CD4-positive, alpha-beta memory T cell (primary cell): ENCODE measurements at regions not wholly inside any gene's neighbourhood (a gene's known extent, or its start where the extent isn't known, plus 50 kb on each side); places are given as distances from the start of the nearest gene placed in this dataset.
"Not testable (repeated sequence)": the region's sequence is repeated elsewhere in the genome, so short reads cannot be mapped to it uniquely, and the experiment has no call there.

ENCODE experiments used
- CTCF ChIA-PET: fragments of 350-600 bp; sonication (Branson Sonifier 250); formaldehyde crosslinking; loops from one replicate; lab custom pipeline; 2021; ENCODE audit warnings: inconsistent platforms; ENCODE audit not compliant: partially characterized antibody; lab: Charles Lee
- POLR2A ChIA-PET: fragments of 350-600 bp; sonication (Branson Sonifier 250); formaldehyde crosslinking; loops from one replicate; lab custom pipeline; 2021; ENCODE audit not compliant: partially characterized antibody; lab: Charles Lee
- DNase-seq, 5 donors: peaks; one replicate each; pipeline versions ENCODE4 v3.0.0 to v3.0.0-alpha.2; 2020 to 2022; ENCODE audit warnings: mixed read lengths in 1 of 5
- H3K27ac ChIP-seq: one replicate; pipeline ENCODE4 v1.7.0; 2013; ENCODE audit warnings: low read depth, low read length
- H3K27me3 ChIP-seq: 2 replicates; pipeline ENCODE4 v1.7.0; 2013; ENCODE audit warnings: mild to moderate bottlenecking, low read length, moderate library complexity; ENCODE audit not compliant: insufficient read depth
- H3K36me3 ChIP-seq: 2 replicates; pipeline ENCODE4 v1.7.0; 2013; ENCODE audit warnings: mild to moderate bottlenecking, low read length, moderate library complexity; ENCODE audit not compliant: insufficient read depth
- H3K4me1 ChIP-seq: 2 replicates; pipeline ENCODE4 v1.7.0; 2013; ENCODE audit warnings: mild to moderate bottlenecking, low read length, moderate library complexity; ENCODE audit not compliant: insufficient read depth
- H3K4me3 ChIP-seq, 2 donors: one replicate each; pipeline ENCODE4 v1.7.0; 2013; ENCODE audit warnings: low read length in 2 of 2, mild to moderate bottlenecking in 1 of 2
- H3K9me3 ChIP-seq, 2 donors: one replicate each; pipeline ENCODE4 v1.7.0; 2013; ENCODE audit warnings: low read length in 2 of 2, control low read depth in 1 of 2; ENCODE audit not compliant: control insufficient read depth in 1 of 2
- H3K27ac Mint-ChIP-seq, 7 donors: one replicate each; pipeline ENCODE4 v1.8.0; 2020 to 2021; ENCODE audit warnings: mixed read lengths in 7 of 7, mild to moderate bottlenecking in 6 of 7, inconsistent platforms in 3 of 7, moderate library complexity in 3 of 7
- H3K27me3 Mint-ChIP-seq, 2 donors: one replicate each; pipeline ENCODE4 v1.8.0; 2020 to 2021; ENCODE audit warnings: mixed read lengths in 2 of 2
- H3K36me3 Mint-ChIP-seq, 2 donors: one replicate each; pipeline ENCODE4 v1.8.0; 2020 to 2021; ENCODE audit warnings: mixed read lengths in 2 of 2, inconsistent platforms in 1 of 2, mild to moderate bottlenecking in 1 of 2
- H3K4me1 Mint-ChIP-seq, 4 donors: one replicate each; pipeline ENCODE4 v1.8.0; 2020 to 2021; ENCODE audit warnings: mixed read lengths in 4 of 4, mild to moderate bottlenecking in 1 of 4
- H3K4me3 Mint-ChIP-seq, 8 donors: one replicate each; pipeline ENCODE4 v1.8.0; 2020 to 2021; ENCODE audit warnings: mixed read lengths in 8 of 8, mild to moderate bottlenecking in 7 of 8, moderate library complexity in 6 of 8, inconsistent platforms in 3 of 8
- H3K9me3 Mint-ChIP-seq, 8 donors: one replicate each; pipeline ENCODE4 v1.8.0; 2020 to 2021; ENCODE audit warnings: mixed read lengths in 8 of 8, mild to moderate bottlenecking in 5 of 8, inconsistent platforms in 3 of 8, moderate library complexity in 1 of 8
- intact Hi-C: fragments of 100-400 bp; cut with micrococcal nuclease; formaldehyde crosslinking; loops from one replicate; pipeline ENCODE4 v1.15.1; 2023

- CTCF ChIA-PET = no interaction called here
- intact Hi-C loops = no loop called here
Observed at GRCh38 chr18:9022397-9023155, 79.9 kb upstream of the NDUFV2 start.

DNA sequence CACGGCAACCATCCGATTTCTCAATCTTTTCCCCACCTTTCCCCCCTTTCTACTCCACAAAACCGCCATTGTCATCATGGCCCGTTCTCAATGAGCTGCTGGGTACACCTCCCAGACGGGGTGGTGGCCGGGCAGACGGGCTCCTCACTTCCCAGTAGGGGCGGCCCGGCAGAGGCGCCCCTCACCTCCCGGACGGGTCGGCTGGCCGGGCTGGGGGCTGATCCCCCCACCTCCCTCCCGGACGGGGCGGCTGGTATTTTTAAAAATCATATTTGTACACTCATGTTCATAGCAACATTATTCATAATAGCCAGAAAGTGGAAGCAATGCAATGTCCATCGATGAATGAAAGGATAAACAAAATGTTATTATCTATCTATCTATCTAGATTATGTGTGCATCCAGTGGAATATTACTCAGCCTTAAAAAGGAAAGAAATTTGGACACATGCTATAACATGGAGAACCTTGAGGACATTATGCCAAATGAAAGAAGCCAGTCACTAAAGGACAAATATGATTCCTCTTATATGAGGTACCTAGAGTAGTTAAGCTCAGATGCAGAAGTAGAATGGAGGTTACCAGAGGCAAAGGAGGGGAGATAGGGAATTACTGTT lies 78.4 kb upstream of the NDUFV2 start:
- H3K36me3 ChIP-seq, H3K9me3 Mint-ChIP-seq, DNase-seq, H3K27me3 ChIP-seq, H3K4me3 Mint-ChIP-seq, H3K4me1 ChIP-seq, H3K9me3 ChIP-seq, CTCF ChIA-PET, H3K27ac ChIP-seq, H3K27ac Mint-ChIP-seq, intact Hi-C loops, H3K4me1 Mint-ChIP-seq, H3K36me3 Mint-ChIP-seq, H3K4me3 ChIP-seq, POLR2A ChIA-PET, H3K27me3 Mint-ChIP-seq: not testable (repeated sequence)

More at GRCh38 chr18:9022397-9023155, 79.9 kb upstream of the NDUFV2 start:
- DNase-seq = no peak
- H3K27ac ChIP-seq = no peak overlapping the region
- Mint-ChIP-seq H3K4me3 (no peak overlapping the region), H3K9me3 (no peaks in the 10 kb centered on the region), H3K4me1 (peaks cover 0 to 5% (median under 1%) of the 10 kb centered on the region in 4 donors), H3K36me3 (no peaks in the 10 kb centered on the region), H3K27me3 (peaks cover 5 to 9% of the 10 kb centered on the region in 2 donors), H3K27ac (no peak overlapping the region)
- no peaks in the 10 kb centered on the region for H3K27me3 ChIP-seq
- POLR2A ChIA-PET = no interaction called here
- H3K4me1 ChIP-seq = peaks cover 3% of the 10 kb centered on the region
- no peaks in the 10 kb centered on the region for H3K36me3 ChIP-seq
- H3K4me3 ChIP-seq = no peak overlapping the region
- no peaks in the 10 kb centered on the region for H3K9me3 ChIP-seq

GRCh38 chr18:9025091-9025838 lies 77.2 kb upstream of the NDUFV2 start:
- ChIA-PET POLR2A (no interaction called here), CTCF (no interaction called here)
- Histone ChIP-seq H3K4me1 (no peaks in the 10 kb centered on the region), H3K4me3 (no peak overlapping the region), H3K36me3 (no peaks in the 10 kb centered on the region), H3K9me3 (no peaks in the 10 kb centered on the region), H3K27ac (no peak overlapping the region), H3K27me3 (no peaks in the 10 kb centered on the region)
- no peak overlapping the region for H3K27ac Mint-ChIP-seq
- no peak for DNase-seq
- intact Hi-C loops = no loop called here
- peaks cover 5 to 9% of the 10 kb centered on the region in 2 donors for H3K27me3 Mint-ChIP-seq
- no peak overlapping the region for H3K4me3 Mint-ChIP-seq
- H3K9me3 Mint-ChIP-seq = no peaks in the 10 kb centered on the region
- no peaks in the 10 kb centered on the region for H3K36me3 Mint-ChIP-seq
- peaks cover 0 to 1% (median 0%) of the 10 kb centered on the region in 4 donors for H3K4me1 Mint-ChIP-seq

DNA sequence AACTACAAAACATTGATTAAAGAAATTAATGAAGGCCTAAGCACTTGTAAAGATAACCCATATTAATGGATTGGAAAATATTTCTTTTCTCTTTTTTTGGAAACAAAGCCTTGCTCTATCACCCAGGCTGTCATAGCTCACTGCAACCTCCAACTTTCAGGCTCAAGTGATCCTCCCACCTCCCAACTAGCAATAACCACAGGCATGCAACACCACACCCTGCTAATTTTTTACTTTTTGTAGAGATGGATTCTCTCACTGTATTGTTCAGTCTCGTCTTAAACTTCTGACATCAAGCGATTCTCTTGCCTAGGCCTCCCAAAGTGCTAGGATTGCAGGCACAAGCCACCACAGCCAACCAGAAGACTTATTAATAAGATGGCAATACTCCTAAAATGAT lies 73.4 kb upstream of the NDUFV2 start:
- no peak overlapping the region for H3K27ac ChIP-seq
- Mint-ChIP-seq H3K27ac (no peak overlapping the region), H3K36me3 (no peaks in the 10 kb centered on the region), H3K4me3 (no peak overlapping the region), H3K9me3 (no peaks in the 10 kb centered on the region), H3K4me1 (peaks cover 0 to 1% (median 0%) of the 10 kb centered on the region in 4 donors), H3K27me3 (peaks cover 5 to 9% of the 10 kb centered on the region in 2 donors)
- H3K4me3 ChIP-seq = no peak overlapping the region
- no peak for DNase-seq
- no peaks in the 10 kb centered on the region for H3K9me3 ChIP-seq
- H3K27me3 ChIP-seq = no peaks in the 10 kb centered on the region
- H3K4me1 ChIP-seq = no peaks in the 10 kb centered on the region
- ChIA-PET CTCF (no interaction called here), POLR2A (no interaction called here)
- intact Hi-C loops = no loop called here
- no peaks in the 10 kb centered on the region for H3K36me3 ChIP-seq

GRCh38 chr18:9032519-9032918 lies 70.0 kb upstream of the NDUFV2 start:
- ChIA-PET CTCF (interaction anchor here (0.5 kb wide), 1 partner anchor 376 kb away, joined by 3 read pairs; no protein-coding TSS in a partner anchor), POLR2A (no interaction called here)
- H3K9me3 ChIP-seq = no peaks in the 10 kb centered on the region
- H3K4me1 ChIP-seq = no peaks in the 10 kb centered on the region
- no peak overlapping the region for H3K4me3 Mint-ChIP-seq
- H3K27me3 ChIP-seq = no peaks in the 10 kb centered on the region
- H3K27ac ChIP-seq = no peak overlapping the region
- H3K36me3 Mint-ChIP-seq = no peaks in the 10 kb centered on the region
- no peak for DNase-seq
- intact Hi-C loops = no loop called here
- no peak overlapping the region for H3K27ac Mint-ChIP-seq
- H3K4me3 ChIP-seq = no peak overlapping the region
- peaks cover 0 to 2% of the 10 kb centered on the region in 2 donors for H3K27me3 Mint-ChIP-seq
- H3K9me3 Mint-ChIP-seq = no peaks in the 10 kb centered on the region
- H3K36me3 ChIP-seq = no peaks in the 10 kb centered on the region
- no peaks in the 10 kb centered on the region for H3K4me1 Mint-ChIP-seq

DNA sequence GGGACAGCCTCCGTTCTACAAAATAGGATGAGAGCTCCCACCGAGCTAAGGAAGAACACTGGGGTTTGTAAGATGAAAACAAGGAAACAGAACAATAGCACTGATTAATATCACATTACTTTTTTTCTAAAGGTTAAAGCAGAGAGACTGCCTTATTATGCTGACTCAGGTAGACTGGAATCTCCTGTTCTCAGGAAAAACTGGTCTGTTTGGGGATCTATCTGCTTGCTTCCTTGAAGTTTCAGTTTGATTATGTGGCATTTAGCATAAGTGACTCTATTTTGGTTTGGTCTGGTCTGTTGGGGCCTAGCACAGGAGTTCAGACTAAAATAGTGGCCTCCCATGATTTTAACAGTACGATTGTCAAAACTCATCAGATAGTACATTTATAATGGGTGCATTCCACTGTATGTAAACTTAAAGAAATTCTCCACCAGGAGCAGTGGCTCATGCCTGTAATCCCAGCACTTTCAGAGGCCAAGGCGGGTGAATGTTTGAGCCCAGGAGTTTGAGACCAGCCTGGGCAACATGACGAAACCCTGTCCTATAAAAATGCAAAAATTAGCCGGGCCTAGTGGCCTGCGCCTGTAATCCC lies 64.1 kb upstream of the NDUFV2 start:
- Histone ChIP-seq H3K27me3 (no peaks in the 10 kb centered on the region), H3K36me3 (no peaks in the 10 kb centered on the region), H3K4me1 (no peaks in the 10 kb centered on the region), H3K9me3 (no peaks in the 10 kb centered on the region), H3K27ac (no peak overlapping the region), H3K4me3 (no peak overlapping the region)
- intact Hi-C loops = no loop called here
- H3K36me3 Mint-ChIP-seq = no peaks in the 10 kb centered on the region
- H3K9me3 Mint-ChIP-seq = no peaks in the 10 kb centered on the region
- peaks cover 0 to 2% of the 10 kb centered on the region in 2 donors for H3K27me3 Mint-ChIP-seq
- CTCF ChIA-PET = no interaction called here
- POLR2A ChIA-PET = no interaction called here
- H3K4me1 Mint-ChIP-seq = no peaks in the 10 kb centered on the region
- H3K27ac Mint-ChIP-seq = peak overlapping the region in 1 of 7 donors; percentile 62
- H3K4me3 Mint-ChIP-seq = no peak overlapping the region
- DNase-seq = no peak

DNA sequence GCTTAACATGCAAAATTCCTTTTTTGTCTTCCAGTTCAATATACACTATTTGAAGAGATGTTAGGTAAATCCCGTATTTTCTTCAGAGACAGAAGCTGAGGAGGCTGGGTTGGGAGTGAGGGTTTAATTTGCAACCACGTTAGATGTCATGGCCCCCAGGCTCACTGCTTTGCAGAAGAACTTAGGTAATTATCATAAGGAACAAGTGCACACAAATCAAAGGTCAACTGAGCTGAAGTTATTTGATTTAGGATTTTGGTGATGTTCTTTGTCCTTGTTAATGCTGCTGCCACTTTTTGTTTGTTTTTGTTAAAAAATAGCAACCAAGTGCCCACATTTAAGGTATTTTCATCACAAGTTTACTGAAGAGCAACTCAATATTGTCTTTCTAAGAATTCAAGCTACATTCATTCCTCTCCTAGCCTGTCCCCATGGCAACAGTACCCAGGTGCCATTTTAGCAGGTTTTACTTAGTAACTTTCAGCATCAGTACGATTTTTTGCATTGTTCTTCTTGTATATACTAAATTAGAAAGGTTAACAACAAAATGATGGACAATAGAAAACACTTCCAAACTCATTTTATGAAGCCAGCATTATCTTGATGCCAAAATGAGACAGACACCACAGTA lies 62.9 kb upstream of the NDUFV2 start:
- Mint-ChIP-seq H3K4me3 (no peak overlapping the region), H3K4me1 (no peaks in the 10 kb centered on the region), H3K27ac (no peak overlapping the region), H3K27me3 (peaks cover 0 to 2% of the 10 kb centered on the region in 2 donors), H3K36me3 (no peaks in the 10 kb centered on the region), H3K9me3 (no peaks in the 10 kb centered on the region)
- no peak for DNase-seq
- no peaks in the 10 kb centered on the region for H3K9me3 ChIP-seq
- no peaks in the 10 kb centered on the region for H3K4me1 ChIP-seq
- H3K4me3 ChIP-seq = no peak overlapping the region
- H3K27ac ChIP-seq = no peak overlapping the region
- H3K36me3 ChIP-seq = no peaks in the 10 kb centered on the region
- intact Hi-C loops = no loop called here
- POLR2A ChIA-PET = no interaction called here
- CTCF ChIA-PET = no interaction called here
- H3K27me3 ChIP-seq = no peaks in the 10 kb centered on the region
